ENCODE measurements at regions not wholly inside any gene's neighbourhood (a gene's known extent, or its start where the extent isn't known, plus 50 kb on each side); places are given as distances from the start of the nearest gene placed in this dataset.

DNA sequence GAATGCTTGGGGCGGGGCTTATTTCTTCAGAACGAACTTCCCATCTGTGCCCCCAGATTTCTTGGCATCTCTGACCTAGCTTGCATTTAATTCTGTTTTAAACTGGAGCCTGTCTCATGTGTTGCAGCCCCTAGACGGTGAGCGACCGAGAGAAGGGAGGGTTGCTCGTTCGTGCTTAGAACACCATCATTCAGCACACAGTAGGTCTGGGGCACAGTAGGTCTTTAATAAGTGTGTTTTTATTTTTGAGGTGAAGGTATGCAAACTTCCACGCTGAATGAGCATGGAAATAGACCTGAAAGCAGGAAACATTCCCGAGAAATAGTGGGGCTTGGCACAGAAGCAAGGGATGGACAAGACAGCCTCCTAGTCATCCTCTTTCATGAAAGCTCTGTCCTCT is 57.0 kb upstream of the TAC4 start:
- TF ChIP-seq POLR2A (IDR thresholded peaks at IDR 0.05) = no peak
- TF ChIP-seq, protein P1, sequence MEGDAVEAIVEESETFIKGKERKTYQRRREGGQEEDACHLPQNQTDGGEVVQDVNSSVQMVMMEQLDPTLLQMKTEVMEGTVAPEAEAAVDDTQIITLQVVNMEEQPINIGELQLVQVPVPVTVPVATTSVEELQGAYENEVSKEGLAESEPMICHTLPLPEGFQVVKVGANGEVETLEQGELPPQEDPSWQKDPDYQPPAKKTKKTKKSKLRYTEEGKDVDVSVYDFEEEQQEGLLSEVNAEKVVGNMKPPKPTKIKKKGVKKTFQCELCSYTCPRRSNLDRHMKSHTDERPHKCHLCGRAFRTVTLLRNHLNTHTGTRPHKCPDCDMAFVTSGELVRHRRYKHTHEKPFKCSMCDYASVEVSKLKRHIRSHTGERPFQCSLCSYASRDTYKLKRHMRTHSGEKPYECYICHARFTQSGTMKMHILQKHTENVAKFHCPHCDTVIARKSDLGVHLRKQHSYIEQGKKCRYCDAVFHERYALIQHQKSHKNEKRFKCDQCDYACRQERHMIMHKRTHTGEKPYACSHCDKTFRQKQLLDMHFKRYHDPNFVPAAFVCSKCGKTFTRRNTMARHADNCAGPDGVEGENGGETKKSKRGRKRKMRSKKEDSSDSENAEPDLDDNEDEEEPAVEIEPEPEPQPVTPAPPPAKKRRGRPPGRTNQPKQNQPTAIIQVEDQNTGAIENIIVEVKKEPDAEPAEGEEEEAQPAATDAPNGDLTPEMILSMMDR (IDR thresholded peaks at IDR 0.05) = no peak

Data from testis (tissue), 2 donors.